IMR-90 (cell line): ENCODE measurements at regions not wholly inside any gene's neighbourhood (a gene's known extent, or its start where the extent isn't known, plus 50 kb on each side); places are given as distances from the start of the nearest gene placed in this dataset.
A peak's percentile ranks its signal among the peaks of the same experiment; 100 is the strongest.

Experiments used
- ATAC-seq: fragments of 200-7000 bp; cut with Tn5 transposase; 2 replicates; pipeline ENCODE4 v1.9.1; 2020; ENCODE audit warnings: low read depth, mild to moderate bottlenecking, moderate library complexity
- BruUV-seq: library from RNA; stranded (reverse); fragments of 400-500 nt; replicated peaks from 2 replicates; lab custom pipeline; 2021; lab: Mats Ljungman, UMichigan
- CTCF ChIA-PET: fragments of 300-600 bp; formaldehyde crosslinking; extraction: SDS; loops from one replicate; lab custom pipeline; 2021; ENCODE audit warnings: antibody characterized with exemption; lab: Yijun Ruan, JAX
- POLR2A ChIA-PET: fragments of 300-600 bp; sonication (Branson Sonifier 250); formaldehyde crosslinking; loops from one replicate; lab custom pipeline; 2022; ENCODE audit warnings: antibody characterized with exemption; ENCODE audit not compliant: unreplicated experiment; lab: Charles Lee
- DNase-seq: peaks from one replicate; pipeline ENCODE4 v3.0.0; 2013
- H2AFZ ChIP-seq: replicated peaks from 2 replicates; pipeline ENCODE3; 2013; ENCODE audit warnings: low read length, mild to moderate bottlenecking; ENCODE audit not compliant: poor library complexity
- H2AK5ac ChIP-seq: 2 replicates; pipeline ENCODE4 v1.6.1; 2013; ENCODE audit warnings: low read depth, low read length, inconsistent platforms
- H2AK9ac ChIP-seq: replicated peaks from 2 replicates; pipeline ENCODE3; 2013; ENCODE audit warnings: mild to moderate bottlenecking, low read depth, low read length, moderate library complexity; ENCODE audit not compliant: poor library complexity
- H2BK120ac ChIP-seq: 2 replicates; pipeline ENCODE4 v1.6.1; 2013; ENCODE audit warnings: low read depth, low read length, inconsistent platforms
- H2BK15ac ChIP-seq: 3 replicates; pipeline ENCODE4 v1.6.1; 2013; ENCODE audit warnings: low read depth, low read length, inconsistent platforms
- H2BK20ac ChIP-seq: 2 replicates; pipeline ENCODE4 v1.6.1; 2013; ENCODE audit warnings: low read depth, mild to moderate bottlenecking, inconsistent platforms, low read length, moderate library complexity
- H2BK5ac ChIP-seq: 2 replicates; pipeline ENCODE4 v1.6.1; 2013; ENCODE audit warnings: mild to moderate bottlenecking, low read depth, low read length, inconsistent platforms; ENCODE audit not compliant: poor library complexity, severe bottlenecking
- H3K14ac ChIP-seq: replicated peaks from 2 replicates; pipeline ENCODE4 v1.6.1; 2013; ENCODE audit warnings: low read depth, low read length, inconsistent platforms
- H3K18ac ChIP-seq: 2 replicates; pipeline ENCODE4 v1.6.1; 2013; ENCODE audit warnings: low read depth, low read length, control low read depth
- H3K23ac ChIP-seq: 2 replicates; pipeline ENCODE4 v1.6.1; 2013; ENCODE audit warnings: low read depth, low read length, inconsistent platforms
- H3K27ac ChIP-seq: 2 replicates; pipeline ENCODE4 v1.5.1; 2013; ENCODE audit warnings: mild to moderate bottlenecking, control low read depth, low read length; ENCODE audit not compliant: insufficient read depth
- H3K27me3 ChIP-seq: 2 replicates; pipeline ENCODE4 v1.6.1; 2013; ENCODE audit warnings: low read length; ENCODE audit not compliant: control insufficient read depth, insufficient read depth
- H3K36me3 ChIP-seq: 2 replicates; pipeline ENCODE4 v1.6.1; 2013; ENCODE audit warnings: low read length, mixed read lengths; ENCODE audit not compliant: control insufficient read depth, insufficient read depth
- H3K4ac ChIP-seq: 2 replicates; pipeline ENCODE4 v1.6.1; 2013; ENCODE audit warnings: low read depth, low read length, inconsistent platforms
- H3K4me1 ChIP-seq: 2 replicates; pipeline ENCODE4 v1.6.1; 2013; ENCODE audit warnings: low read length, mixed read lengths; ENCODE audit not compliant: control insufficient read depth, insufficient read depth
- H3K4me2 ChIP-seq: 2 replicates; pipeline ENCODE4 v1.6.1; 2013; ENCODE audit warnings: low read depth, mild to moderate bottlenecking, control low read depth, low read length, moderate library complexity
- H3K4me3 ChIP-seq: 2 replicates; pipeline ENCODE4 v1.5.1; 2013; ENCODE audit warnings: low read depth, mild to moderate bottlenecking, control low read depth, low read length, moderate library complexity; ENCODE audit not compliant: insufficient read depth
- H3K56ac ChIP-seq: 2 replicates; pipeline ENCODE4 v1.6.1; 2013; ENCODE audit warnings: low read length, inconsistent platforms; ENCODE audit not compliant: insufficient read depth; ENCODE audit errors: extremely low read depth
- H3K79me1 ChIP-seq, 2 experiments: 2 replicates each; pipeline ENCODE4 v1.6.1; 2013; ENCODE audit warnings: low read length in 2 of 2, inconsistent platforms in 1 of 2, low read depth in 1 of 2
- H3K9ac ChIP-seq: 2 replicates; pipeline ENCODE4 v1.6.1; 2013; ENCODE audit warnings: low read depth, low read length, control low read depth
- H3K9me1 ChIP-seq: 2 replicates; pipeline ENCODE4 v1.6.1; 2013; ENCODE audit warnings: low read length, inconsistent platforms; ENCODE audit not compliant: insufficient read depth
- H3K9me3 ChIP-seq: 2 replicates; pipeline ENCODE4 v1.6.1; 2013; ENCODE audit warnings: low read length; ENCODE audit not compliant: control insufficient read depth, insufficient read depth
- H4K20me1 ChIP-seq: 2 replicates; pipeline ENCODE4 v1.6.1; 2013; ENCODE audit warnings: low read length, inconsistent platforms; ENCODE audit not compliant: insufficient read depth
- H4K5ac ChIP-seq: 2 replicates; pipeline ENCODE4 v1.6.1; 2013; ENCODE audit warnings: mild to moderate bottlenecking, low read depth, low read length, control low read depth
- H4K8ac ChIP-seq, 2 experiments: 2 replicates each; pipeline ENCODE4 v1.6.1; 2013; ENCODE audit warnings: low read depth in 2 of 2, low read length in 2 of 2, control low read depth in 1 of 2, inconsistent platforms in 1 of 2
- H4K91ac ChIP-seq: 2 replicates; pipeline ENCODE4 v1.6.1; 2013; ENCODE audit warnings: low read depth, low read length, inconsistent platforms; ENCODE audit not compliant: insufficient read depth
- CEBPB ChIP-seq: IDR thresholded peaks from 2 replicates; pipeline ENCODE4 v1.6.1; 2012; ENCODE audit warnings: low read depth, low read length, improper control_type of control experiment
- FOS ChIP-seq: fragments of 150-350 bp; IDR thresholded peaks from 2 replicates; pipeline ENCODE4 v1.6.1; 2016; ENCODE audit warnings: low read depth, low read length
- RAD21 ChIP-seq: IDR thresholded peaks from 2 replicates; pipeline ENCODE4 v1.6.1; 2012; ENCODE audit warnings: low read length, improper control_type of control experiment
- WGBS, 2 experiments: methylation state at CpG; one replicate each; pipeline versions ENCODE4 v1.1.5 to v1.1.7; 2013; ENCODE audit warnings: missing lambda C conversion rate in 2 of 2; ENCODE audit not compliant: insufficient read length in 1 of 2; ENCODE audit errors: extremely low coverage in 2 of 2; 5-methylcytosine and 5-hydroxymethylcytosine counted together
- dilution Hi-C: fragments of 300-500 bp; cut with HindIII; formaldehyde crosslinking; loops from one replicate; pipeline ENCODE4 v1.14.3; 2018; ENCODE audit warnings: low sequenced_read_pairs; ENCODE audit not compliant: unreplicated experiment
- in situ Hi-C: fragments of 300-500 bp; cut with MboI; formaldehyde crosslinking; loops from 3 replicates; pipeline ENCODE4 v1.14.3; 2019; ENCODE audit warnings: low sequenced_read_pairs, inconsistent platforms, mixed read lengths
- intact Hi-C: fragments of 100-400 bp; cut with micrococcal nuclease; formaldehyde crosslinking; loops from 2 replicates; pipeline ENCODE4 v1.10.0; 2022

GRCh38 chr12:88934163-88934747, 354.0 kb upstream of the KITLG start:
- Histone ChIP-seq H2BK20ac (peak overlapping the region; percentile 28; the same call in 1 of the 2 replicates), H2BK15ac (no peak overlapping the region), H3K9me3 (no peaks in the 10 kb centered on the region), H4K91ac (no peak overlapping the region), H3K14ac (no peak overlapping the region), H3K4me1 (no peaks in the 10 kb centered on the region), H3K4me3 (no peak overlapping the region), H3K4me2 (no peak overlapping the region), H4K20me1 (no peaks in the 10 kb centered on the region), H3K79me1 (no peaks in the 10 kb centered on the region), H2AK9ac (no peak overlapping the region), H3K36me3 (no peaks in the 10 kb centered on the region), H3K56ac (no peak overlapping the region), H3K27me3 (no peaks in the 10 kb centered on the region), H3K27ac (no peak overlapping the region), H2AFZ (no peak overlapping the region), H2BK120ac (no peak overlapping the region), H3K9me1 (no peaks in the 10 kb centered on the region), H3K9ac (no peak overlapping the region), H4K5ac (no peak overlapping the region), H2BK5ac (no peak overlapping the region), H2AK5ac (no peak overlapping the region), H3K18ac (no peak overlapping the region), H4K8ac (no peak overlapping the region), H3K4ac (no peak overlapping the region), H3K23ac (no peak overlapping the region)
- in situ Hi-C loops (no loop called here), dilution Hi-C loops (no loop called here), intact Hi-C loops (no loop called here)
- no CpG with 5 or more reads among the region's 3 CpGs for WGBS, 2 experiments
- BruUV-seq: no TSS peak
- ChIA-PET POLR2A (no interaction called here), CTCF (interaction anchor here (0.6 to 0.9 kb wide), 2 partner anchors 12 to 59 kb away, joined by 3 read pairs; no protein-coding TSS in a partner anchor)
- TF ChIP-seq RAD21: no peak
- peak; percentile 22; the same call in 1 of the 2 replicates for TF ChIP-seq FOS
- no peak for TF ChIP-seq CEBPB
- peak; percentile 57 for DNase-seq
- ATAC-seq: no peak
